ENCODE measurements at regions not wholly inside any gene's neighbourhood (a gene's known extent, or its start where the extent isn't known, plus 50 kb on each side); places are given as distances from the start of the nearest gene placed in this dataset.
"Not testable (repeated sequence)": the region's sequence is repeated elsewhere in the genome, so short reads cannot be mapped to it uniquely, and the experiment has no call there.

DNA sequence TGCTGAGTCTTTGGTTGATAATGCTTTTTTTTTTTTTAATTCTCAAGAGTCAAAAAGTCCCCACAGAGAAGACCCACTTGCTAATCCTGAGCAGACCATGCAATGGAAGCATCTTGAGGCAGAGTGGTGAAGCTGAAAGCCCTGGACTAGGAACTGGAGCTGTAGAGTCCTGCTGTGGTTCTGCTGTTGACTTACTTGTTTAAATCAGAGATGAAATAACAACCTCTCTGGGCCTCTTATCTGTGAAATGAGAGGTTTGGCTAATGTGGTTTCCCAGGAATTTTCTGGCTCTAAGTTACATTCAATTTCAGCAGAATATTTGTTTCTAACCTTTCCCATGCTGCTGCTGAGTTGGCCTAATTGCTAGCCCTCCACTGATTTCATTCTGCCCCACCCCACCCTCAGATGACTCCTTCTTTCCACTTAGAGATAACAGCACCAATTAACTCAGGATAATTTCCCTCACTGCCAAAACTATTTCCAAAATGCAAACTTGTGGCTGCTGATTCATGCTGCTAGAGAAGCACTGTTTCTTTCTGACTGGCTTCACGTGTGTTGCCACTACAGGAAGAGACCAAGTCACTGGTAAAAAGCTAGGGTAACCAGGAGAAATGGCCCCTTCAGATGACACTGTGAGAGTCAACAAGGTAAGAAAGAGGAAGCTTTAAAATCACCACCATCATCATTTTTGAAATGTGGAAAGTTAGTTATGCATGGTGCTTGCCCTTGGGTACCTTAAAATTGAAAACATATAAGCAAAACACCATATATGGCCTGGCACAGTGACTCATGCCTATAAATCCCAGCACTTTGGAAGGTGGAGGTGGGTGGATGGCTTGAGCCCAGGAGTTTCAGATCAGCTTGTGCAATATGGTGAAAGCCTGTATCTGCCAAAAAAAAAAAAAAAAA lies 326.4 kb downstream of the DCHS2 start:
- no peak for DNase-seq

DNA sequence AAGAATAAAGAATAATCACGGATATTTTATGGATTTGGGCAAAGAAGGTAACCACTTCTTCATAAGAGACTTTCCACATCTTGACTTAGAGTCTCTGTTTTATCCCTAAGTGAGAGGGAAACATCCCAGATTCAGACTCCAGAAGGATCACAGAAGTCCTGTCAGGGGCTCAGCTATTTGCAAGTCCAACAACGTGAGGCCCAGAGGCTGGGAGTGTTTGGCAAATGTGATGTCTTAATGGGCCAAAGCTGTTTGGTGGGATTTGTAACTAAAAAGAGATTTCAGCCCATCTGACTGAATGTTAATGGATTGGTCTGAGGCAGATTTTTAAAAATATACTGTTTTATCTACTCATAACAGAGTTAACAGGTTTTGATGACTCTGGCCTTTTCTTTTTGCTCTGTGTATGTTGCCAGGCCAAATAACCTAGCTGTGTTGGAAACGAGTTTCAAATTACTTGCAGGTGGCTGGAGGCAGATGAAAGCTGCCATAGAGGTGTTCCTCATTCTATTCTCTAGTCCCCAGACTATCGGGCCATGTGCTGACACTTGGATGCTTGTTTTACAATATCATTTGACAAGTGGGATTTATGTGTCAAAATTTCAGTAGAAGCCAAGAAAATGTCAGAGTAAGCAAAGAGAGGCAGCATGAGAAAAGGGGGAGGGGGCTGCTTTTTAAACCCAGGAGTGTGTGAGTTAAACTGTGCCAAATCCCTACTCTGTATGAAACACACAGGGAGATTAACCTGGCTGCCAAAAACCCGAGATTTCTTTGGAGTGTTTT lies 330.9 kb downstream of the DCHS2 start:
- peak; percentile 1 for DNase-seq

DNA sequence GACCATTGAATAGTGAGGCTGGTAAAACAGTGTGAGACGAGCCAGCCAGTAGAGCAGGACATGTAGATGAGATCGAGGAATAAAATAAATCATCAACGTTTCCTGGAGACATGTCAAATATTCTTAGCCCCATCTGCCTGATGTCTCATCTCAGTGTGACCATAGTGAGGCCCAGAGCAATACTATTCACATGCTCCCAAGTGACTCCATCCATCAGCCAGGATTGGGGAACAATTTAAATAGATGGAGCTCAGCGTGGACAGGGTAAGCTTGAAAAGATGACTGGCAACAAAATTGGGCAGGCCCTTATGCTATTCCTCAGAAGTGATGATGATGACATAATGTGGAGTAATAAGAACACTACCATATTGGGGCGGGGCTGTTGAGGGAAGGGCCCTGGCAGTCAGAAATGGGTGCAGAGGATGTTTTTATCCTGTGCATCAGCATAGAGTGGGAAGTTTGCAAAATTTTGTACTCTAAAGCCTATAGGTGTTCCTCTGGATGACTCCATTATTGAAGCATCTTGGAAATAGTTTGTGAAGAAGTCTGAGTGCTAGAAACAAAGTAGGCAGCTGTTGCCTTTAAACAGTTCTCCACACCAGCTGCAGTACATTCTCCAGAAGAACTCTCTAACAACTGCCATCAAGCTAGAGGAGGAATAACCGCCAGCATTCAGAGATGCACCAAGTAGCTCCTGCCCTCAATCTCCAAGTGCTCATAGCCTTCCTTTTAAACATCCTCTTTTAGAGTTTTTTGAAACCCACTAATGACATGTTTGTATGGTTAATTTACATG lies 333.0 kb downstream of the DCHS2 start:
- DNase-seq, result no peak

DNA sequence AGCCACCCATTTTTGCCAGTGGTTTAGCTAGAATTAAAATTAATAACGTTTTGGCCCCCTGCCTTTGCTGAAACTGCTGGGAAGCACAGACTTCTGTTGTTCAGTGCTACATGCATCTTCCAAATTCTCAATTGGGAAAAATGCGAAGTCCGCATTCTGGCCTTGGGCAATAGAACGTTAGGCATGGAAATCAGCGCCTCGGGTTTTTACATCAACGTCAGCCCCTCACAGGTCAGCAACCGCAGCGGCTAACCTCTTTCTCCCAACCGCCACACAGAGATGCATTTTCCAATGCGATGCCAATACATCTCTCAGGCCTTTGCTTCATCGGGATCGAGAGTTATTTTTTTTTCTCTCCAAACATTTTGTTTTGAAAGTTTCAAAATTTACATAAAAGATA lies 339.1 kb downstream of the DCHS2 start:
- DNase-seq, result no peak

DNA sequence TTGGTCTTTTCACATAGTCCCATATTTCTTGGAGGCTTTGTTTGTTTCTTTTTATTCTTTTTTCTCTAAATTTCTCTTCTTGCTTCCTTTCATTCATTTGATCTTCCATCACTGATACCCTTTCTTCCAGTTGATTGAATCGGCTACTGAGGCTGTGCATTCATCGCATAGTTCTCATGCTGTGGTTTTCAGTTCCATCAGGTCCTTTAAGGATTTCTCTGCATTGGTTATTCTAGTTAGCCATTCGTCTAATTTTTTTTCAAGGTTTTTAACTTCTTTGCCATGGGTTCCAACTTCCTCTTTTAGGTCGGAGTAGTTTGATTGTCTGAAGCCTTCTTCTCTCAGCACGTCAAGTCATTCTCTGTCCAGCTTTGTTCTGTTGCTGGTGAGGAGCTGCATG lies 342.4 kb downstream of the DCHS2 start:
- DNase-seq, result not testable (repeated sequence)

DNA sequence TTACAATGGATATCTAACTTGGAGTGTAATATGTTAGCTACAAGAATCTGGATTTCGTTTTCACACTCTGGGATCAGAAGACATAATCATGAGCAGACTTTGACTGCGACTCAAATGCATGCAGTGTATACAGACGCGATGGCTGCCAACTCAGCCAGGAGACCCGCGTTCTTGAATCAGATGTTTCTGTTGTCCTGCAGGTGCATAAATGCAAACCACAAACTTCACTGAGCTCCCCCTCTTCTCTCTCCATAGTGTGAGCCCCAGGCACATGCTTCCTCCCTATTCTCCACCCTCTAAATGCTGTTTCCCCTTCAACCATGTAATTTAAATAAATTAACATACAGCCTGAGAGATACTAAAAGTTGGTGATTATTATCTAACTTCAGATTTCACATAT lies 347.9 kb downstream of the DCHS2 start:
- DNase-seq, result no peak

DNA sequence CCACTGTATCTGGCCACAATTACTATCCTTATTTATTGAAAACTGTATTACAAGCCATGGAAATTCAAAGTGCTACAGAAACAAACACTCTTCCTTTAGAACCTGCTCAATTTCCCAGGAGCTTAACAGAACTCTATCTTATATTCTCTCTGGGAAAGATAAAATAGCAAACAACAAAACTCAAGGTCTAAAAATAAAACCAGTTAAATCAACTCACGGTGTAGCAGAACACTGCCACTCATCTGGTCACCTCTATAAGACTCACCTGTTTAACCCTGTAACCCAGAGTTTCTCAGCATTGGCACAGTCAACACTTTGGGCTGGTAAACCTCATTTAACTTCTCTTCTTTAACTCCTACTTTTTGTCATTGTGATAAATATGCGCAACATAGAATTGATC lies 348.9 kb downstream of the DCHS2 start:
- no peak for DNase-seq

DNA sequence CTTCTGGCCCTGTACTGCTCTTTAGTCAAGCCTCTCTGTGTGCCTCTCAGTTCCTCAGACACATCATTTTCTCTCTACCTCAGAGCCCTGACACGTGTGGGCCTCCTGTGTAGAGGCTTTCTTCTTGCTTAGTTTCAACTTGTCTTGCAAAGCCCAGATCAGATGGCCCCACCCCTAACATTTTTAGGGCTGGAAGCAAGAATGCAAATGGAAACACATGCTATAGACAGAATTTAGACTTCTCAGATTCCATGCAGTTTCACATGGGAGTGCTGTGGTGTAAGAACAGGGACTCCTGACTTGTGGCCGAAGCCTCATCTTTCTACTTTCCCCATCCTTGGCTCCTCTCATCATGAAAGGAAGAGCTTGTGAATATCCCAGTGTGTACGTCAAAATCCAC lies 350.7 kb downstream of the DCHS2 start:
- DNase-seq, result no peak

DNA sequence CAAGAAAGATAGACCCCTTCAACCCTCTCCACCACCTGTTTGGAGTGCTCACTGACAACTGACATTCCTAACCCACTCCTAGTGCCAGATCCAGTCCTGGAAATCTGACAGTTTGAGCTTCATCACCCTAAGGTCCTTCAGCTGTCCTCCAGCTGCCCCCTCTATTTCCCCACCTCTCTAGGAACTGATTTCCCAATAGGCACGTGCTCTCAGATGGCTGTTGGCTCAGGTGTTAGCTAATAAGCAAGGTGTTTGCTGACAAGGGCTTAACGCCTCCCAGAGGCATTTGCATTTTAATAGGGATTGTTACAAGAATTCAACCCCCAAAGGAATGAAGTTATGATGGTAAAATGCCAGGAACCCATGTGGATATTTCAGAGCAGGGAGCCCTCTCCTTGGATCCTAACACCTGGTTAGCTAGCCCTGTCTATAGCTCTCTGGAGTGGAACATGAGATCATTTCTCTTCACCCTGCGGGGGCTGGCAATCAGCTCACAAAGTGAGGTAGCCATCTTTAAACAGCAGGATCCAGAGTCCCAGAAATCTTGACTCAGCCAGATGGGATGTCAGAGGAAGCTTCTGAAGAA lies 348.5 kb upstream of the SFRP2 start:
- DNase-seq, result no peak

DNA sequence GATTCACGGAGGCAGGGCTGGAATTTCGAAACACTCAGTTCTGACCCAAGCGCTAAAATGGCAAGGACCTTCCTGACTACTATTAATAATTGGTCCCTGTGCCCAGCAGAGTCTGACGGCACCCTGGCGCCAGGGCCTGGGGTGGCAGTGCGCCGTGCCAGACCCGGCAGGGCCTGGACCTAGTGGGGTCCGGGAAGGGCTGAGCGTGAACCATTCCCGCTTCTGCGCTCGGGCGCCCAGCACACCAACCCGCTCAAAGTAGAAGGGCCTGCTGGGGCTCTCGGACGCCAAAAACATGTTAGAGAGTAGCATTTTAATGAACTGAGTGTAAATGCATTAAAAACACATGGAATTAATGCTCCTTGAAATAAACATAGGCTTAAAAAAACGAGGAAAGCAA lies 346.7 kb upstream of the SFRP2 start:
- no peak for DNase-seq

DNA sequence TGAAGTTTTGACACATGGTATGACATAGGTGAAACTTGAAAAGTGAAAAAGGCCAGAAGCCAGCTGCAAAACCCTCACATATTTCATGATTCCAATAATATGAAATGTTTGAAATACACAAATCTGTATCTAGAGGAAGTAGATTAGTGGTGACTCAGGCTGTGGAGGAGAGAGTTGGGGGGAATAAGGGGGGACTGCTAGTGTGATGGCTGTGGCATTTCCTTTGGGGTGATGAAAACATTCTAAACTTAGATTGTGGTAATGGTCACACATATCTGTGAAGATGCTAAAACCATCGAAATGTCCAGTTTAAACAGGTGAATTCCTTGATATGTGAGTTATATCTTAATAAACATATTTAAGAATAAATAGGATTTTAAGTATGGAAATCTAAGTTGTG lies 343.5 kb upstream of the SFRP2 start:
- no peak for DNase-seq

DNA sequence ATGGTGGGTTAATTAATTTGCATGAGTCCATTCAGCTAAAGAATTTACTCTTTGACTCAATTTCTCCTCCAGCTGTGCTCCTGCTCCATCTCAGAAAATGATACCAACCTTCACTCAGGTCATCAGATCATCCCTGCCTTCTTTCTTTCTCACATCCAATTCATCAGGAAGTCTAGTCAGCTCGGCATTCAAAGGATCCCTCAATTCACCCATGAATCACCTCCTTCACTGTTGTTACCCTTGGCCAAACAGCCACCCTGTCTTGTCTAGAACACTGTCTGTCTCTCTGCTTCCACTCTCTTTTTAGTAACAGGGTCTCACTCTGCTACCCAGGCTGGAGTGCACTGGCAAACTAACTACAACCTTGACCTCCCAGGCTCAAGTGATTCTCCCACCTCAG lies 337.4 kb upstream of the SFRP2 start:
- no peak for DNase-seq

DNA sequence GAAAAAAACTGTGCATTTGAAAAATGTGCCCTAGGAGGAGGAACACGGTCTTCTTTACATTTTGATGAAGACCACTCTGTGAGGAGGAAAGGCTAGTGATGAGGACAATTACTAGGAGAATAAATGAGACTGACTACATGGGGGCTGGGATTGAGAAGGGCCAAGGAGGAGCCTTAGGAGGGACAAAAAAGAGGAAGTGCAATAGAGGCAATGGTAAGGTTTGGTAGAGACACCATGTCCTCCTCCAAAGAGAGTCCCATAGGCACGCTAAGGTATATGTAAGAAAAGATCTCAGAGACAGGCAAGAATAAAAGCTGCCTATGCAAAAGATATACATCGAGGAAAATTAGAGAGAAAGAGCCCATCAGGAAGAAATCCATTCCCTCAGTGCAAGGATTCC lies 336.5 kb upstream of the SFRP2 start:
- DNase-seq, result no peak

DNA sequence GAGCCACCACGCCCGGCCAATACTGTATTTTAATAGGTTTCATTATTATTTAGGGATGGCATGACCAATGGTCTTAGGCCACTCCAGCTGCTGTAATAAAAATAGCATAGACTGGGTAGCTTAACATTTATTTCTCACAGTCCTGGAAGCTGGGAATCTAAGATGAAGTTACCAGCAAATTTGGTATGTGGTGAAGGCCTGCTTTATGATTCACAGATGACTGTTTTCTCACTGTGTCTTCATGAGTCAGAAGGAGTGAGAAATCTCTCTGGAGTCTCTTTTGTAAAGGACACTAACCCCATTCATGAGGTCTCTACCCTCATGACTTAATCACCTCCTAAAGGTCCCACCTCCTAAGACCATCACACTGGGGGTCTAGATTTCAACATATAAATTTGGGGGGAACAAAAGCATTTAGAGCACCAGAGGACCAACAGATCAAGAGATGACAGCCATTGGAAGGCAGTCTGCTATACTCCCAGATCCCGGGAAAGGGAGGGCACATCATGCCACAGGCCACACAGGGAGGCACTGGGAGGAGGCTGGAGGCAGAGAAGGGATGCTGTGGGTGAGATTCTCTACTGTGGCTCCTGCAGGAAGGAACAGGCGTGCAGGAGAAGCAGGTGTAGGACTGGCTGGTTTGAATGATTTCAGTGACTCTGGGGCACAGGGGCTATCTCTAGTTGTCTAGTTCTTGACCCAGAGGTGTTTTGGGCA lies 335.8 kb upstream of the SFRP2 start:
- no peak for DNase-seq

DNA sequence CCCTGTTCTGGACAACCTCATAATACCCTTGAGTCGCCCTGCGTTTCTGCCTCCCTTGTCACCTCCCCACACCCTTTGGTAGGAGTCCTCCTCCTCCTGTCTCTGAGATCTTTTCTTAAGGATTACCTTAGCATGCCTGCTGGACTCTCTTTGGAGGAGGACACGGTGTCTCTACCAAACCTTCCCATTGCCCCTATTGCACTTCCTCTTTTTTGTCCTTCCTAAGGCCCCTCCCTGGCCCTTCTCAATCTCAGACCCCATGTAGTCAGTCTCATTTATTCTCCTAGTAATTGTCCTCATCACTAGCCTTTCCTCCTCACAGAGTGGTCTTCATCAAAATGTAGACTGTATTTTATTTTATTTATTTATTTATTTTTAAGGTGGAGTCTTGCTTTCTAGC lies 335.0 kb upstream of the SFRP2 start:
- DNase-seq, result no peak

DNA sequence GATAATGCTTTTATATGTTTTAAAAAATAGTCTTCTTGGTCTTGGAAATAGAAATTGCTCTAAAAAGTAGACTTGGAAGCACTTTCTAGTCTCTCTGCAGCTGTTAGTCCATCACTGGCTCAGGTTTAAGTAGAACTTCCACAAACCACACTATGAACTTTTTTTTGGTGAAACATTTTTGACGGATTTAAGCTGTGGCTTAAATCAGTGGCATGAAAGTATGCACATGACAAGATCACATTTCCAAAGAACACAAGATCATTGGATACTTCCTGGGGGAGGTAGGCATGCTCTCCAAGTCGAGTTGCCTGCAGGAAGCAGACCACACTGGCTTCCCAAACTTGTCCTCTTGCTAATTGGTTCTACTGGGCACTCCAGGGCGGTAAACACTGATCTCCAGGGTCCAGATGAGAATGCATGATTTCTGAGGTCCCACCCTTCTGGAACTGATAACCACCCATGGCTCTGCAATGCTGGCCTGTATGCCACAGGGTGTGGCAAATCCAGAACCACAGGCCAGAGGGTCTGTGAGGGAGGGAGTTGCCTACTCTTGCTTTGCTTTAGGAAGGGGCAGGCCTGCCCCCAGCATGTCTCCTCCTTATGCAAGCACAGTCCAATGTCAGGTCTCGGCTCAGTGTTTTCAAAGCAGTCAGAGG lies 331.9 kb upstream of the SFRP2 start:
- DNase-seq, result no peak

DNA sequence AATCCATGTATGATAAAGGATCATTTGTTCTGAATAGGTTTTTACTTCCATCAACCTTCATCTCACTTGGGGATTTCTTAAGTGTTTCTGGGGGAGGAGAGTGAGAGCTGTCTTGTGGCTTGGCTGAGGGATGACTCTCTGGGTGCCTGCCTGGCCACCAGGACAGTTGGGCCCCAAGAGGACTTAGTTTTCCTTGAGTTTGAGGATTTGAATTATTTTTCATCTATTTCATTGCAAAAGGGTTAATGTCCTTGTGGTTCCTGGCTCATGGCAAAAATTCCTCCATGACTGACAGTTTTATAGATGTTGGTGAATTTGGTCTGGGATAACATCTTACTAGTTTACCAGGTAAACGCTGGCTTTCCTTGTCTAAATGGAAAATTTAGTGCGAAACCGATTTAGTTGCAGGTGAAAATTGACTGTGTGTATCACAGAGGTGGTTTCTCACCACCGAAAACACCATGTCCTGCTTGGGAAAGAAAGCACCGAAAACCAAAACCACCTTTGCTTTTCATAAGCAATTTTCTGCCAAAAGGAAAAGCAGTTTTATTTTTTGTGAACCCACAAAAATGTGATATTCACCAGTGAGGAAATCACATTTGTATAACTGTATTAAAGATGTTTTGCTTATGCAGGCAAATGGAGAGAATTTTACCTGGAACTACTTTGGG lies 331.3 kb upstream of the SFRP2 start:
- DNase-seq, result no peak

DNA sequence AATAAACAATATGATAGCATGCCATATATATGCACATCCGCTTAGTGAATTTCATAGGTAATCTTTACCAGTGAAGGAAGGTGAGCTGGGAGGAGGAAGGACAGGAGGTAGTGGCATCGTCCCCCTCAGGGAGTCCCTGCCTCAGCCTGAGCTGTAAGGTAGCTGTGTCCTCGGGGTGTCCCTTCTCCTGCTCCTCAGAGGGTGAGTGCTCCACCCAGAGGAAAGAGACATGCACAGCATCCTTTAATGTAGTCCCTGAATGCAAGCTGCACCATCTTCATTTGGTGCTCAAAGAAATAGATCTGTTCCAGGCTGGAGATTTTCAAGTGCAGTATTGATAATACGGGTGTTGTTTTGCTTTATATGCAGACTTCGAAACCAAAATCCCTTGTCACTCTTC lies 330.4 kb upstream of the SFRP2 start:
- DNase-seq, result no peak

DNA sequence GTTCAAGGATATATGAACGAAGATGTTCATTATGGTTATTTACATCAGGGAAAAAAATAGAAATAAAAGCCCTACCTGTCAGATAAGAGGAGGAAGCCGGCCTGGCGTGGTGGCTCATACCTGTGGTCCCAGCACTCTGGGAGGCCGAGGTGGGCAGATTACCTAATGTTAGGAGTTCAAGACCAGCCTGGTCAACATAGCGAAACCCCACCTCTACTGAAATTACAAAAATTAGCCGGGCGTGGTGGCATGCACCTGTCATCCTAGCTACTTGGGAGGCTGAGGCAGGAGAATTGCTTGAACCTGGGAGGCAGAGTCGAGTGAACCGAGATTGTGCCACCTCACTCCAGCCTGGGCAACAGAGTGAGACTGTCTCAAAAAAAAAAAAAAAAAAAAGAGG lies 328.8 kb upstream of the SFRP2 start:
- DNase-seq, result not testable (repeated sequence)

DNA sequence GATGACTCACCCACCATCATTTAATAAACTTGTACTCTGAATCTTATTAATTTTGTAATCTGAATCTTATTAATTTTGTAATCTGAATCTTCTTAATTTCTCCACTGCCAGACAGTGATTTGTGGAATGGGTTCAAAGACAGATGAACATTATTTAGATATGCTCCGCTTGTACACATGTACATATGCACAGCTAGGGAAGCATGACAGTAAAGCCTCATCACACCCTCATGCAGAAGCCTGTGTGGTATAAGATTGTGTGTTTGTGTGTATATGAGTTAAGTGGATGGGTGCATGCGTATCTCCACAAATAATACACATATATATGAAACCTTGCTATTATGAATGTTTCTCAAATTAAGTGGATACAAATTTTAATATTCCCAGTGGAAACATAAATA lies 318.5 kb upstream of the SFRP2 start:
- no peak for DNase-seq

DNA sequence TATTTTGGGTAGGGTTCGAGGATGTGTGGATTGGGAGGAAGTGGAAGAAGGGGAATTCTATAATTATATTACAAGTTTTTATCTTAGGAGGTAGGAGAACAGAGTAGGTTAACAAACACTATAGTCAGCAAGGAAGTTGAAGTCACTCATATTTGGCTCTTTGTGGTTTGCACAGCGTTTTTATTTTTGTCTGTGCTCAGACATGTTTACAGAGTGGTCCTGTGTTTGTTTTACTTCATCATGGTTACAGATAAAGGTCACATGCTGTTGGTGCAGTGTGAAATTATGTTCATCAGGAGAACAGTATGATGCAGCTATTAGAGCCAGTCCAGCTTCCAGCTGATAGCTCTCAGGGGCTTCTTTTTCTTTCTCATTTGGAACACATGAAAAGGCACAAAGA lies 299.9 kb upstream of the SFRP2 start:
- DNase-seq, result no peak

Measured in NCI-H510A treated with DMSO at 0.1 percent for 48 hours (cell line).